ENCODE measurements at regions not wholly inside any gene's neighbourhood (a gene's known extent, or its start where the extent isn't known, plus 50 kb on each side); places are given as distances from the start of the nearest gene placed in this dataset.

DNA sequence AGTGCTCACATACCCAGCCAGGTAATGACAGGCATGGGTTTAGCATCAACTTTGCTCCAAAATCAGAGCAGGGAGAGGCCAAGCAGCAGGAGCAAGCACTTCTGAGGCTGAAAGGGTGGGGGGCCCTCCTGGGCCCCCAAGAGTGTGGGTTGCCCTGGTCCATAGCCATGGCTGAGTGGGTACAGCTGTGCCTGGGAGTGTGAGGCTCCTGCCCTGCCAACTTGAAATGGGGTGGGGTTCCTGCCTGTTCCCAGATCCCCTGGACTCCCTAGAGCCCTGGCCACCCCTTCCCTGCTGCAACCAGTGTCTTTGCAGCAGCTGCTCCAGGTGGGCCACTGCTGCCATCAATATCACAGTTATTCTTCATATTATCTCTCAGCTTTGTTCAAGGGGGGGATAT is 1224.2 kb upstream of the GJE1 start:
- DNase-seq (ENCODE audit: low read depth): no peak

DNA sequence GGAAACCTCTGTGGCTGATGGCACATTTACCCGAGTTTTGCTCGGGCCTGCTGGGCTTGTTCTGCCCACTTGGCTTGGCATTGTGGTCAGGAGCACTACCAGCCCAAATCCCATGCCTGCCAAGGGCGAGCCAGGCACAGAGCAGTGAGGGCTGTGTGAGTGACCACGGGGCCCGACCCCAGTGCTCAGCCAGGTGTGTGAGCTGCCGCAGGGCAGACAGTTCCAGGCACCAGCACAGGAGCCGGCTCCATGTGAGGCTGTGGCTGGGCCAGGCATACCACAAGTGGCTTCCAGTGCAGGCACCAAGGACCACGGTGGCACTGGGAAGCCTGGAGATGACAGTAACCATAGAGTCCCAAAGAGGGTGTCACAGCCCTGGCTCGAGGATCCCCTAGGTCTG is 1225.5 kb upstream of the GJE1 start:
- DNase-seq (ENCODE audit: low read depth): no peak

DNA sequence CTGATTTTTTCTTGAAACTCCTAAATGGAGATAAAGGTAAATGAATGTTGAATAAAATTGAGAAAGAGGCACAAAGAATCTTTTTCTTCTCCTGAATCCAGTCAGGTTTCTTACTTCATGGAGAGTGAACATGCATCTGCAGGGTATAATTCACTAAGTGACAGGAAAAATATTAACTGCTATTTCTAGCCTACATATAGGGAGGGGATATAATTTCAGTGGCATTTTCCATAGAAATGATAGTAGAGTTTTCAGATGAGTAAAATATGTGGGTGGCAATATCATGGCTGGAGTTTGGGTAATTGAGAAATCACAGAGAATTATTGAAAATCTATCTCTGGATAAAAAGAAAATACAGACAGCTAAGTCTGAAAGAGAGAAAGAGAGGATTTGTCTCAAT is 1227.0 kb upstream of the GJE1 start:
- DNase-seq (ENCODE audit: low read depth): no peak

DNA sequence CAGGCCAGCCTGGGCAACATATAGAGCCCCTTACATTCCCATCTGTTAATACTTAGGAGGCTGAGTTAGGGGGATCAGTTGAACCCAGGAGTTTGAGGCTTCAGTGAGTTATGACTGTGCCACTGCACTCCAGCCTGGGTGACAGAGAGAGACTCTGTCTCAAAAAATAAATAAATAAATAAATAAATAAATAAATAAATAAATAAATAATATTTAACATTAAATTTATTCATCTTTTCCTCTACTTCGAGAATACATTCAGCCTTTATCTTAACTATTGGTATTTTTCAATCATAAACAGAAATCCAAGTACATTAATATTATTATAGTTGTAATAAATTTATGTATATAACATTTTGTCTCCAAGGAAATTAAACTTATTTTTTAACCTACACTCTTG is 1227.7 kb upstream of the GJE1 start:
- DNase-seq (ENCODE audit: low read depth): no peak

DNA sequence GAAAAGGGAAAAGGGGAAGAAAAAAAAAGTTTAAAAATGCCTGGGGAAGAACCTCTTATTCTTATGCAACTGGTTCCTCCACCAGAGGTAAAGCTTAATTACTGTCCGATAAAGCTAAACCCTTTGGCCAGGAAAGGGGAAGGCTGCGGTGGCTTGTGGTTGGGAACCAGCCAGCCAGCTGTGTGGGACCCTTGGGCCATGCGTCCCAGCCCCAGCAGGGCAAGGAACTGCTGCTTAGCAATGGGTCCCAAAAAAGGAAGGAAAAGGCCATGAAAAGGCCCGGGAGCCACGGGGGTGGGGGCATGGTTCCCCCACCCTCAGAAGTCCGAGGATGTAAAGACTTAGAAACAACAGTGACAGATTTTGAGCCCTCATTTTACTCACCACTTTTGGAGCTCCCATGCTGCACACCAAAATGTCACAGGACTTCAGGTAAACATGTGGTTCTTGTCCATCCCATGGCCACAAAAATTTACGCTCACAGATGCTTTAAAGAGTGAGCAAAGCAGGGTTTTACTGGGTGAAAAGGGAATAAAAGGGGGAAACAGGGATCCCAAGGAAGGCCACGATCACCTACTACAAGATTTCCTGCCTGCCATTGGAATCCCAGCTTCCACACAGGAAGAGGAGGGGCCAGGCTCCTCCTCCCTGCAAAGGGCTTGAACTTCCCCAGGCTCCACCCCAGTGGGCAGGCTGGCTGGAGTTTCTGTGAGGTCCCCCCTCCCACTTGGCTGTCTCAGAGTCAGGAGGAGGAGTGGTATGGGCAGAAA is 1234.7 kb upstream of the GJE1 start:
- DNase-seq (ENCODE audit: low read depth): no peak

DNA sequence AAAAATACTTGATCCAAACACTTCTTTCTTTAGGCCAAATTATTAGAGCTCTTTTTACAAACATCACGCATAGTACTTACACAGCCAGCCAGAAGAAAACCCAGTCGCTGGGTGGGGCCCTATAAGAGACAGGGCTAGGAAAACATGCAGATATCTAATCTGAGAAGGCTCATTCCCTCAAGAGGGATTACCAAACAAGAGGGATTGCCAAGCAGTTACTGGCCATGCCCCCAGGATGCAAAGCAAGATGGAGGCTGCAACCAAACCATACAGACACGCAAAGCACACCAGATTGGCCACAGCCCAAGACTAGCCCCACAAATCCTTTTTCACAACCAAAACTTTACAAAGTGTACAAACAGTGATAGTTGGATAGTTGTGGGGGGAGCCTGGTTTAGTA is 1235.4 kb upstream of the GJE1 start:
- no peak for DNase-seq (ENCODE audit: low read depth)

DNA sequence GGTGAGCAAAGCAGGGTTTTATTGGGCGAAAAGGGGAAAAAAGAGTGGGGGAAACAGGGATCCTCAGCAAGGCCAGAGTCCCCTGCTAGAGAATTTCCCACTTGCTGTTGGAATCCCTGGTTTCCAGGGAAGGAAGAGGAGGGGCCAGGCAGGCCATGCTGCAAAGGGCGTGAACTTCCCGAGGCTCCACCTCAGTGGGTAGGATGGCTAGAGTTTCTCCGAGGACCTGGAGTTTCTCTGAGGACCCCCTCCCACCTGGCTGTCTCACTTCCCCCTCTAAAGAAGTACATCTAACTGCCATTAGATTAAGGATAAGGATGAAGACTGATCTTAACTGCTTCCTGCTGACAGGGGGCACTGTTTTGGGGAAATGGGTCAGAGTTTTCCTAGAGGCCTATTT is 1239.3 kb upstream of the GJE1 start:
- DNase-seq (ENCODE audit: low read depth): no peak

DNA sequence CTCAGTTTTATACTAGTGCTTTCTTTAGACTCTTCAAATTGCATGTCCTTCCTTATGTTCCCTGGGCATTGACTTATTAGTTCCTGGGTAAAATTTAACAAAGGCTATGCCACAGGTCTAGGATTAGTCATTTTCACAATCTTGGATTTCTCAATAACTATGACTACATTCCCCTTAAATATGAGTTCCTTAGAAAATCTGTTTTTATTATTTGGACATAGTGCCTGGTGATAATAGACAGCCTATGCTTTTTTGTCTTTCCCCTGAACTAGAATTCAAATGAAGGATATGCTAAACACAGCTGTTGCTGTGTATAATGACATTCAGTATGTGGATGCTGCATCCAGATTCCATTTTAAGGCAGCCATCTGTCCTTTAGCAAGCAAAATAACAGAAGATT is 1252.8 kb upstream of the GJE1 start:
- no peak for DNase-seq (ENCODE audit: low read depth)

DNA sequence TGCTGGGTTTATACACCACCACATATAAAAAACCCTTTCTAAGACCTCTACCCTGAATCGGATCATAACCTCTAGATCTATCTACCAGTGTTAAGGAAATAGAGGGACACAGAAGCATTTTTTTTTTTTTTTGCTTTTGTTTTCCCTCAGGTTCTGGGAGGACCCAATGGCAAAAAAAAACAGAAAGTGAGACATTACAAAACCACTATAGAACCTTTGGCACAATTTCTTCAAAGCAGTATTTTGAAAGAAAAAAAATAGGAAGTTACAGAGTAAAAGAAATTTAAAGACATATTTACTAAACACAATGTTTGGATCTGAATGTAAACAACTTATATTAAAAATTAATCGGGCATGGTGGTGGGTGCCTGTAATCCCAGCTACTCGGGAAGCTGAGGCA is 1258.7 kb upstream of the GJE1 start:
- no peak for DNase-seq (ENCODE audit: low read depth)

DNA sequence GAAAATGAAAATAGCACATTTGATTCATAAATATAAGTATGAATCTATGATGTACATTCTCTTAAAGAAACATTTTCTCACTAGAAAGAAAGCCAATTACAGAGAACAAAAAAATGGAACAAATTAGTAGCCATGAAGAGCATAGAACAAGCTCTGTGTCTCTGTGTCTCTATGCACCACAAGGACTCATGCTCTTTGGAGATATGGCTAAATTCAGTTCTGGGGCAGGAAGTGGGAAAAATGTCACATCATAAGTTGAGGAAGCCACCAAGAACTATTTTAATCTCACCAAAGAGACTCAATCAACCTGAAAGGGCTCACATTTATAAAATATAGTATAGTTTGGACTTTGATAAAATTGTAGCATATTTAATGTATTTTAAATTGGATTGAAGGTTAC is 1259.8 kb upstream of the GJE1 start:
- DNase-seq (ENCODE audit: low read depth): no peak

DNA sequence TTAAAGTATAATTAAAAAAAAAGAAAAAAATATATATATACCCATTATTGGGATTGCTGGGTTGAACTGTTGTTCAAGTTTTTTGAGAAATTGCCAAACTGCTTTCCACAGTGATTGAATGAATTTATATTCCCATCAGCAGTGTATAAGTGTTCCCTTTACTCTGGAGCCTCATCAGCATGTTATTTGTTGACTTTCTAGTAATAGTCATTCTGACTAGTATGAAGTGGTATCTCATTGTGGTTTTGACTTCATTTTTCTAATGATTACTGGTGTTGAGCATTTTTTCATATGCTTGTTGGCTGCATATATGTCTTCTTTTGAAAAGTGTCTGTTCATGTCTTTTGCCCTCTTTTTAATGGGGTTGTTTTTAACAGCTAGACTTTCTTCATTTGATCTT is 1260.8 kb upstream of the GJE1 start:
- no peak for DNase-seq (ENCODE audit: low read depth)

DNA sequence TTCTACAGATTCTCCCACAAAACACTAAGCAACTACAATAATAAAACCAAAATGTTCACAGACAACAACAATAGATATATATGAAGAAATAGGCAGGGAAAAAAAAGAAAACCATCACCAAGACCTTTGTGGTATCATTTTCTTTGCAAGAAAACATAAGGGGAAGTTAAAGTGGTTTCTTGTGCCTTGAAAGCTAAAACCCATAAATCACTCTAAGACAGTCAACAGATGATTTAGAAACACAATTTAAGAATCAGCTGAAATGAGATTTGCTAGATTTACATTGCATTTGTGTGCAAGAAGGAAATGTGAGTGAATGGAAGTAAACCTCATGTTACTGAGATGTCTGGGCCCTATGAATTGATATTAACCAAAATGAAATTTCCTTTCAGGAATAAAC is 1265.4 kb upstream of the GJE1 start:
- no peak for DNase-seq (ENCODE audit: low read depth)

DNA sequence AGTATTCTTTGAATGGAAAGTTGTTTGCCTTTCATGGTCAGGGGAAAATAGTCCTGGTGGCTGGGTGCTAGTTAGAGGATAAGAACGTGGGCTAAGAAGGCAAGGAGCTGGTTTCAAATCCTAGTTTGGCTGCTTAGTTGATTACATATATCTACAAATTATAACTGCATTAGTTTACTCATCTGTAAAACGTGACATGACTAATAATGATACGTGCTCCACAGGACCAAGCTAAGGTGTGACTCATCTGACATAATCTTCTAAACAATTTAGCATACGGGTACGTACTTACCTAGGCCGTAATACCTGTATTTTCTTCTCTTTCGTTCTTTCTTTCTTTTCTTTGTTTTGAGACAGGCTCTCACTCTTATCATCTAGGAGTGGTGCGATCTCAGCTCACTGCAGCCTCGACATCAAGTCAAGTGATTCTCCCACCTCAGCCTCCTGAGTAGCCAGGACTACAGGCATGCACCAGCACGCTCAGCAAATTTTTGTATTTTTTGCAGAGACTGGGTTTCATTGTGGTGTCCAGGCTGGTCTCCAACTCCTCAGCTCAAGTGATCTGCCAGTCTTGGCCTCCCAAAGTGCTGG is 1274.2 kb upstream of the GJE1 start:
- no peak for DNase-seq (ENCODE audit: low read depth)

DNA sequence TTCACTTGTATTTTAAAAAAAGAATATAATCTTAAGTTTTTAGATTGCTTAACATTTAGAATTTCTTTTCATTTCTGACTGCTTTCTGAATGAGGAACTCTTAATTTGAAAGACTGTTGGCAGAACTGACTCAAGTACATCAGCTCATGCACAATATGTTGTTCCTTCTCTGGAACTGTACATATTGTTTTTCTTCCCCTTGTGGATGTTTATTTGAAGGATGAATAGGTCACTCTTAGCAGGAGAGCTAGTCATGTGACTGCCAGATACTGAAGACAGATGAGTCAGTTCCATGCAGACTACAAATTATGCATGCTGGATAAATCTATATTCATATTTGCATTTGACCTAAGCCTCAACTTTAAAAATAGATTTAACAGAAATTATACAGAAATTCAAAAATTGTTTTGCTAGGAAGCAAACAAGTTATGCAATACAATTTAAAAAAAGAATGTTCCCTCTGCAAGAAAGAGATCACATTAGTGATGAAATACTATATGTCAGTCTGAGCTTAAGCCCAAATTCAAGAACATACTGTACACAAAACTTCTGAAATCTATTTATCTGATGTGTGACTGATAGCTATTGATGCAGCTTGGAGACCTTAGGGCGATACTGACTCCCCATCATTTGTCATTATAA is 1274.9 kb upstream of the GJE1 start:
- DNase-seq (ENCODE audit: low read depth): no peak

DNA sequence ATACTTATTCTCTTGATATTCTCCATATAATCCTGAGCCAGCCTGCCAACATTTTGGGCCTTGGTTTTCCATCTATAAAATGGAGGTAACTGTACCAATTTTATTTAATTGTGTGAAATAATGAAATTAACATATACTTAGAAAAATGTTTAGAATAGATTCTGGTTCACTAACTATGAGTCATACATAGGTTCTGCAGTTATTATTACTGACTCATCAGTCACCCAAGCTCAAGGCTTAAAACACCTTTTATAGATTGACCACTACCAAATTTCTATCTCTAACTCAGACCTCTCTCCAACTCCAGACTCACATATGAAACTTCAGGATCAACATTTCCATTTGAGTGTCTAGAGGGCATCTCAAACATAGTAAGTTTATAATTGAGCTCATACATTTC is 1277.2 kb upstream of the GJE1 start:
- no peak for DNase-seq (ENCODE audit: low read depth)

DNA sequence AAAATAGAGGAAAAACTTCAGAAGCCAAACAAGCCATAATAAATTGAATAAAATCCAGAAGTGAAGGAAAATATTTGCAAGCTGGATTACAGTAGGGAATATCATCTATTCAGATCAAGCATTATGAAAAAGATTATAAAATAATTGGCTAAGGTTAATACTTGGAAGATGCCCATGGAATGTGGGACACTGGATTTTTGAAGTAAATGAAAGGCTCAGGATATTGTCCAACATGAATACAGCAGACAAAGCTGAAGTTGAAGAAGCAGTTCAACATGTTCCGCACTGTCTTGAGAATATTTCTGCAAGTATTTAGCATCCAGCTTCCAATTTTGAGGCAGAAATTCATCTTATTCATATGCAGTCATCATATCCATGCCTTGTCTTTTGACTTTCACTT is 1278.4 kb upstream of the GJE1 start:
- DNase-seq (ENCODE audit: low read depth): no peak

DNA sequence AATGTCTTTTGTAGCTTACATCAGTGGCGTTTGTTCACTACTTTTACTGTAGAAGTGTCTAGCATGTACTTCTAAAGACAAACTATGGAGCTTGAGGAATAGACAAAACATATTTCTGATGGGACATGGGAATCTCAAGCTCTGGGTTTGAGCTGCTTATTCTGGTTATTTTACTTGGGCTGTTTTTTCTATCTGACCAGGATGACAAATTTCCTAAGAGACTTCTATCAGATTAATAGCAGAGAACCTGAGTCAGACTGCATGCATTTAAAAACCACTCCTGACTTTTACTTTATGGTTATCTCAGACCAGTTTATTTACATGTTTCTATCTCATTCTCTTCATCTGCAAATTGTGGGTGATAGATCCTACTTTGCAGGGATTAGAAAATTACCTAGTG is 1282.3 kb upstream of the GJE1 start:
- DNase-seq (ENCODE audit: low read depth): no peak

DNA sequence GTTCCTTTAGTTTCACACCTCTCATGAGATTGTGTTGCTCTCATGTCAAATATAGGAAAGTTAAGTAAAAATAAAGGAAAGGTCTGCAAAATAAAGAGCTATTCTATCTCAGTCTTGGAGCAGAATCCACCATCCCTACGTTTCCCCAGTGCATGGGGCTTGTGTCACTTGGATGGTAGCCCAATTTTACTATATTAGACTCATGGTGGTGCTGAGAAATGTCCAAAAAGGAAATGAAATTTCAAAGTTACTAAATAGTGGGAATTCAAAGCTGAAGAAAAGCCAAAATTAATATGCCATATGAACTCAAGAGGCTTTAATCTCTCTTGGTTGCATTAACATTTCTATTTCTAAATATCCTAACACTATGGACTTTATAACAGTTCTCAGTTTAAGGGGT is 1283.3 kb upstream of the GJE1 start:
- DNase-seq (ENCODE audit: low read depth): no peak

DNA sequence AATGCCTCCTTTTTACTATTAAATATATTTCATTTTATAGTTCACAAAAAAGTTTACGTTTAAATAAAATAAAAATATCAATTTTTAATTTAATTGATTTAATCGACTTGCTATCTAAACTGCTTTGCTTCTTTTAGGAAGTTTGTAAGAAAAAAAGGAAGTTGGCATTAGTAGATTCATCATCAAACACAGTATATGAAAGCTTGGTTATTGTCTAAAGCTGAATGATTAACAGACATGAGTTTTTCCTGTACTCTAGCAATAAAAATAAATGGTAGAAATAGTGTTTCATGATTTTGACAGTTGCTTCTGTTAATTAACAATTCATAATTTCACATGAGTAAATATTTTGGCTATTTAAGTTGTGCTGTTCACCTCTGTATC is 1285.5 kb upstream of the GJE1 start:
- no peak for DNase-seq (ENCODE audit: low read depth)

DNA sequence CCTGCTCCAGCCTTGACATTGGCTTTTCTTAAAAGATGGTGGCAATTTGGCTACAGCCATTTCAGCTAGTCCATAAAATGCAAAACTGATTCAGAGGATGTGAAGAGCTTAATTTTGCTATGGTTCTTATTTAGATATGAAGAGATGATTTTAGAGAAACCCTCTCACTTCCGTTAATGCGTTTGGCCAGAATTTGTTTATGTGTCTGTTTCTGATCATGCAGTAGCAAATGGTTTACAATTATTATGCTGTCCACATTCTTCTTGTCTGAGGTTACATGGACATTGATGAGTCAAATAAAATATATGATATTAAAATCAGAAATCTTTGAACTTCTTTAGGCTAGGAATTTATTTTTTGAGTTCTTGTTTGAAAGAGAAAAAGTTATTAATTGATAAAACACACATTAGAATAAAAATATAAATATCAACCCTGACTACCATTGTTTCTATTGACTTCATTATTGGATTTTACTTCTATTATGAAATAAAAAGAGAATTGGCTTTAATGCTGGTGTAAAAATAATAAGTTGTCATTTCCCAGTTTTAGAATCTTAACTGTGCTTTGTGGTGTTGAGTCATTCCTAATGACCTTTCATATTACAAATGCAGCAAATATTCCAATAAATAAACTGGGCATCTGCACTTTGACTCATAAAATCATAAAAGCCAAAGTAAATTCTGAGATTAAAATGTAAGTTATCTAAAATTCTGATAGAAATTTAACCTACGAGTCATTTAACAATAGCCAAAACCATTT is 1286.0 kb upstream of the GJE1 start:
- DNase-seq (ENCODE audit: low read depth): no peak

DNA sequence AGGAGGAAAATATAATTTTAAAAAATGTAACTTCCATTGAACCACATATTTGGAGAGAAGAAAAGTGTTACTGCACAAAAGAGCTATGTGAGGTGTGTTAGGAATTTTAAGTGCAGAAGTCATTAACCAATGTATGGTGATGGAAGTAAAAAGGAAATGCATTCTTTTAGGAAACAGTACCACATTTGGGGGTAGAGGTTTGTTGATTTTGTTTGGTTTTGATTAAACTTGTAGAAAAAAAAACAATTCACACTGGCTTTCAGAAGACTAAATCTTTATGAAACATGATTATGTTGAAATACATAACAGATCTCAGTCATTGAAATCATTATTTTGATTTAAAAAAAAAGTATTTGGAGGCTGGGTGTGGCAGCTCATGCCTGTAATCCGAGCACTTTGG is 1287.0 kb upstream of the GJE1 start:
- DNase-seq (ENCODE audit: low read depth): no peak

DNA sequence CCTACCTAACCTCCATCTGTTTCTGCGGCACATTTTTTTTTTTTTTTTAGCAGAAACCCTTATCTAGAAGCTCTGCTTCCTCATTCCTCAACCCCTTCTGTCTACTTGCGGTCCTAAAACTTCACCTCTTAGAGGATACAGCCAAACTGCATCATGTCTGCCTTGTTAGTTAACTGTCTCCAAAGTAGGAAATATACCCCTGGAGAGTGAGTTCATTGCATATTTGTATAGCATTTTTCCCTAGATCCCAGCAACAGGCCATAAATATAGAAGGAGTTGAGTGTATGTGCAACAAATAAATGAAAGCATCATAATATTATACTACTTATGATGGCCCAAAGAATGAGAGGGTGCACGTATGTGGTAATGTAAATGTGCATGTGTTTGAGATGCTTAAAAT is 1288.6 kb upstream of the GJE1 start:
- no peak for DNase-seq (ENCODE audit: low read depth)

DNA sequence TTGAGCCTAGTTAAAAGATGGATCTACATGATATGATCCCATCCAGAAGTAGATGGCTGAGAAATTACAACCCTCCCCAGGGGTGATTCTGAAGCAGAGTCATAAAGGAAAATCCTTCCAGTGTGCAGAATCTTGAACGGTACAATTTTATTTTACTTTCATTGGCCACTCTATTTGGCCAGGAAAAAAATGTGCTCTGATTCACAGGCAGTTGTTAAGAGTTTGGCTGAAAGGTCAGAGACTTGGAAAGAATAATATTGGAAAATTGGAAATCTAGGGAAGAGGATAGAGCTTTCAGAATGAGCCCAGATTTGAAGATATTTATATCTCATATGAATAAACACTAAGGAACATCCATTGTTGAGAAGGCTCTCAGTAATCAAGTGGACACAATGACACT is 1299.3 kb upstream of the GJE1 start:
- no peak for DNase-seq (ENCODE audit: low read depth)
